GM10266 (cell line): ENCODE measurements at regions not wholly inside any gene's neighbourhood (a gene's known extent, or its start where the extent isn't known, plus 50 kb on each side); places are given as distances from the start of the nearest gene placed in this dataset.

Experiments used
- DNase-seq: peaks from one replicate; pipeline ENCODE4 v3.0.0; 2012; ENCODE audit errors: extremely low spot score
- TF ChIP-seq, protein P1 (sequence below): IDR thresholded peaks from 2 replicates; pipeline ENCODE4 v1.5.1; 2012; ENCODE audit warnings: mild to moderate bottlenecking, low read depth; ENCODE audit not compliant: control insufficient read depth, insufficient read depth; ENCODE audit errors: missing control alignments

- TF ChIP-seq, protein P1, sequence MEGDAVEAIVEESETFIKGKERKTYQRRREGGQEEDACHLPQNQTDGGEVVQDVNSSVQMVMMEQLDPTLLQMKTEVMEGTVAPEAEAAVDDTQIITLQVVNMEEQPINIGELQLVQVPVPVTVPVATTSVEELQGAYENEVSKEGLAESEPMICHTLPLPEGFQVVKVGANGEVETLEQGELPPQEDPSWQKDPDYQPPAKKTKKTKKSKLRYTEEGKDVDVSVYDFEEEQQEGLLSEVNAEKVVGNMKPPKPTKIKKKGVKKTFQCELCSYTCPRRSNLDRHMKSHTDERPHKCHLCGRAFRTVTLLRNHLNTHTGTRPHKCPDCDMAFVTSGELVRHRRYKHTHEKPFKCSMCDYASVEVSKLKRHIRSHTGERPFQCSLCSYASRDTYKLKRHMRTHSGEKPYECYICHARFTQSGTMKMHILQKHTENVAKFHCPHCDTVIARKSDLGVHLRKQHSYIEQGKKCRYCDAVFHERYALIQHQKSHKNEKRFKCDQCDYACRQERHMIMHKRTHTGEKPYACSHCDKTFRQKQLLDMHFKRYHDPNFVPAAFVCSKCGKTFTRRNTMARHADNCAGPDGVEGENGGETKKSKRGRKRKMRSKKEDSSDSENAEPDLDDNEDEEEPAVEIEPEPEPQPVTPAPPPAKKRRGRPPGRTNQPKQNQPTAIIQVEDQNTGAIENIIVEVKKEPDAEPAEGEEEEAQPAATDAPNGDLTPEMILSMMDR: no peak
- no peak for DNase-seq
Measured at GRCh38 chr21:16408280-16408679, 678.5 kb downstream of the USP25 start.

- TF ChIP-seq, protein P1: no peak
- DNase-seq: no peak
Measured at GRCh38 chr21:16409352-16409751, 679.6 kb downstream of the USP25 start.

GRCh38 chr21:16418226-16418625 lies 688.4 kb downstream of the USP25 start:
- TF ChIP-seq, protein P1: no peak
- DNase-seq: no peak

DNA sequence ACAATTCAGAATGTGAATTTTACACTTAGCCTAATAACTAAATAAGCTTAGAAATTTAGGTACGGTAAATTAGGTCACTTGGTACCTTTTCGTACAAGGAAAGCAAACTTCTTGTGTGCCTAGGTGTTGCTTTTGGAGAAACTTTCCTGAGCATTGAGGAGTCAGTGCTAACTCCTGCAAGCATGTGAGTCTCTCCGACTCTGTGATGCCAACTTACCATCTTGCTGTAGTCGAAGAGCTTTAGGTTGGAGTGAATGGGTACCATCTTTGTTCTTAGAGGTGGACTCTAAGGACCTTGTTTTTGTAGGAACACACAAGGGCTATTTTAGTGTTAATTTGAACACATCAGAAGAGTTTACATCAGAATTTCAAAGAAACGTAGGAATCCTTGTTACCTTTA lies 688.9 kb downstream of the USP25 start:
- no peak for DNase-seq
- TF ChIP-seq, protein P1: no peak

- no peak for DNase-seq
- TF ChIP-seq, protein P1: no peak
Measured at GRCh38 chr21:16419188-16419921, 689.6 kb downstream of the USP25 start.

GRCh38 chr21:16420031-16420724 lies 690.4 kb downstream of the USP25 start:
- TF ChIP-seq, protein P1: no peak
- DNase-seq: no peak

- TF ChIP-seq, protein P1: no peak
- DNase-seq: no peak
Measured at GRCh38 chr21:16421007-16421406, 691.2 kb downstream of the USP25 start.
